ENCODE measurements at regions not wholly inside any gene's neighbourhood (a gene's known extent, or its start where the extent isn't known, plus 50 kb on each side); places are given as distances from the start of the nearest gene placed in this dataset.
"Not testable (repeated sequence)": the region's sequence is repeated elsewhere in the genome, so short reads cannot be mapped to it uniquely, and the experiment has no call there.

DNA sequence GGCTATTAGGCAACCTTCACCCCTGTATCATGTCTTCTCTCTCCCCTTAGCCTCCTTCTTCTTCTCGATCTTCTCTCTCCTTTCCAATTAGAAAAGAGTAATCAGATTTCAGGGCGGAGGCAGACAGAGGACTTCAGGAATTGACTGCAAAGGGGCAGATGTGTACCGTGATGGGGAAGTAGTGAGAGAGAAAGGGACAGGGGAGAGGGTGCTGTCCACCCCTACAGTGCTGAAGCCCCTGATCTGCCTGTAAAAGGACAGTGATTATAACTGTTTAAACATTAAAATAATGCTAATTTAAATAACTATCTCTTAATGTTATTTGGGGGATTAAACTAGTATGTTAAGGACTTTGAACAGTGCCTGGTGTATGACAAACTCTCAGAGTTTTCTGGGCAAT is 178.5 kb downstream of the ACTR3 start:
- DNase-seq, result peak; percentile 0

DNA sequence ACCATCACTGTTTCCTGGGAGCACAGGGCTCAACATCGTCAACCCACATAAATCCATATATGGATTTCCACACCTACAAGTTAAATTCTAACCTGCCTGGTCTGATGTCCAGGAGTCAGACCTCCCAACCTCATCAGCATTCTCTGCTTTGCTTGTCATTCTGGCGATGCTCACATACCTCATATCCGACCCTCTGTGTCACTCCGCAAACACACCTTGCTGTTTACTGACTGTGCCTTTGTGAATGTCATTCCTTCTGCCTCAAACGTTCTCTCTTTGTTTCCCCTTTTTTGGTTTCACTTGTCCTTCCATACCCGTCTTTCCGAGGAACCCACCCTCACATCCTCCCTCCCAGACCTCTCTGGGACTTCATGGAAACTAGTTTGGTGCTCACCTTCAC is 187.1 kb downstream of the ACTR3 start:
- DNase-seq, result no peak

DNA sequence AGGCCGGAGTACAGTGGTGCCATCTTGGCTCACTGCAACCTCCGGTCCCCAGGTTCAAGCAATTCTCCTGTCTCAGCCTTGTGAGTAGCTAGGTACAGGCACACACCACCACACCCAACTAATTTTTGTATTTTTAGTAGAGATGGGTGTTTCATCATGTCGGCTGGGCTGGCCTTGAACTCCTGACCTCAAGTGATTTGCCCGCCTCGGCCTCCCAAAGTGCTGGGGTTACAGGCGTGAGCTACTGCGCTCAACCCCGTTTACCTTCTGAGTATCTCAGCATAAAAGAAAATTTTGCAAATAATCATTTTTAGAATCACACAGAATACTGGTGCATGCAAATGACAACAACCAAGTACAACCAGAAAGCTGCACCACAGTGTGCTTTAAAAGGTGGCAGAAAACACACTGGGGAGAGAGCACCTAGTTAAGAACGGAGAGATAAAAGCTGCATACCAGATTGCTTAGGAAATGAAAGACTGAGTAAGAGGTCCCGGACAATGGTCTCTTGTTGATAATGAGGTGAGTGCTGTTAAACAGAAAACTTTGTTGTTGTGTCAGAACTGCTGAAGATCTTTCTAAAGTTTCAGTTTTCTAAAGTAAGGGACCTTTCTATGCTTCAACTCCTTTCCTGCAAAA is 189.6 kb downstream of the ACTR3 start:
- no peak for DNase-seq

DNA sequence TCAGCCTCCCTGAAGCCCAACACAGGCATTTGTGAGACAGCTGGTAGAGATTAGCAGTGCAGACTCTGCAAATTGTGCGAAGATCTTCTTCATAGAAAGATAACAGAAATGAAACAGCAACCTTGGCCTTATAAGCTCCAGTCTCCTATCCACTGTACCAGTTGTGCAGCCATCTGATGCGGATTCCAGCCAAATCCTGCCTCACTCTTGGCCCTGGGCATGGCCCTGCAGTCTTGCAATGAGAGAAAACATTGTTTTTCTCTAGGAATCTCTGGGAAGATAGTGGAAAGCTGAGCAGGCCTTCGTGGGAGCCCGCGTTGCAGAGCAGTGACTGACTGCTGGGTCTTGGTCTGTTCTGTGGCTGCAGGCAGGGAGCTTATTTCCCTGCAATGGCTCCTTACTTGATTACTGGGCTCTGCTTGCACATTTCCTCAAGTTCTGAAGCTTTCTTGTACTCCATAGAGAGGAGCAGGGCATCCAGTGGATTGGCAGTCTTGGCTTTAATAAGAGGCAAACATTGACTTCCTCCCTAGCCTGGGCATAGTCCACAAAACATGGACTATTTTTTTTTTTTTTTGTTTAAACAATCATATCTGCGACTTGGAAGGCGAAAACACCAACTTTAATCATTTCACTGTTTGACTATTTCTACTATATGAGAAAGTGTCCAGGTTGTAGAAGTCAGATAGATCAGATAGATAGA is 193.0 kb downstream of the ACTR3 start:
- no peak for DNase-seq

DNA sequence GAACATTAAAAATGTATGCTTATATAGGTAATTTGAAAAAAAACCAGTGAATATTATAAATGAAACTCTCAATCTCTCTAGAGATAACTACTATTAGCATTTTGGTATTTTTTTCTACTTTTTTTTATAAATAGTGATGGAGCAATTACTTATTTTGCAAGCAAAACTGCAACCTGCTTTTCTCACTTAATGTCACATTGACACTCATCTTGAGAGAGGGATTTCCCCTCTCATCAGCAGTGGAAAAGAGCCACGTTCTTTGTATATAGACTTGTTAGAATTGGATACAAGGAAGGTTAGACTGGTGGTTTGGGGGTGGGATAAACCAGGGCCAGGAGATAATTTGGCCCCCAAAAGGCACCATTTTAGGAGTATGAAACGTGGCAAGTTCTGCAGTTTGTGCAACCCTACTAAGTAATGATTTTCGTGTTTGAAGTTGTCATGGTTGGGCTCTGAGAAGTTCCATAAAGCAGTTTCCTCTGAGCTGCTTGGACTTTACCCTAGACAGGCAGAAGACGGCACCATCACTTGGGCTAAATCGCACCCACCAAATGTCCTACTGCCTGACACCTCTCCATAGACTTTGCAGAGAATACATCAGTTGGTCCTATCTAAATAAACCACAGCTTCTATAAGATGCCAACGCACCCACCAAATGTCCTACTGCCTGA is 194.0 kb downstream of the ACTR3 start:
- no peak for DNase-seq

DNA sequence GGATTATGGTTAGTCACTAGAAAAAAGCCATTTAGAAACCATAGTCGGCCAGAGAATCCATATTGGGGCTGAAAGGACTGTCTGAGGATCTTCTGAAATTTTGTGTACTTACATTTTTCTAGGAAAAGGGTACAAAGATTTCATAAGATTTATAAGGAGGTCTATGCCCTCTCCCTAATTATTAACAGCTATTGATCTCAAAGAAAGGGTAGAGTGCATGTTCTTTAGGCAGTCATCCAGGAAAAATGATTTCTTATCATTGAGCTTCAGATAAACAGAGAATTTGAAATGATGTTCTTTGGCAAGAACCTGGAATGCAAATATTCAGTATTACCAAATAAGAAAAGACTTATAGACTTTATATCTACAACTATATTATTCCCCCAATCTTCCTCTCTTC is 195.3 kb downstream of the ACTR3 start:
- no peak for DNase-seq

DNA sequence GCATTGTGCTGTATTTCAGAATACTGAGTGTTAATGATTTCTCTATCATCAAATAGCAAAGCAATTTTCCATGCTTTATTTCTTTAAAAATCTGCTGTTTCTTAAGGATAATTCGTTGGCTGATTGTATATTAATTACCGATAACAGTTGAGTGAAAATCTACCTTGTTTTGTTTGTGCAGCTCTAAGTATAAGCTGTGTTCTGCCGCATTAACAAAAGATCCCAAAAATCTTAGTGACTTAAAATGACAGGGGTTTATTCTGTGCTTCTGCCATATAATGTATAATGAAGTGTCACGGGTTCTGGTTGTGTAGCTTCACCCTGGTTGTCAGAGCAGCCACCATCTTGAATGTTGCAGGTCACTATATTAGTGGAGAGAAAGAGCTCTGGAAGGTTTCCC is 196.1 kb downstream of the ACTR3 start:
- DNase-seq, result no peak

DNA sequence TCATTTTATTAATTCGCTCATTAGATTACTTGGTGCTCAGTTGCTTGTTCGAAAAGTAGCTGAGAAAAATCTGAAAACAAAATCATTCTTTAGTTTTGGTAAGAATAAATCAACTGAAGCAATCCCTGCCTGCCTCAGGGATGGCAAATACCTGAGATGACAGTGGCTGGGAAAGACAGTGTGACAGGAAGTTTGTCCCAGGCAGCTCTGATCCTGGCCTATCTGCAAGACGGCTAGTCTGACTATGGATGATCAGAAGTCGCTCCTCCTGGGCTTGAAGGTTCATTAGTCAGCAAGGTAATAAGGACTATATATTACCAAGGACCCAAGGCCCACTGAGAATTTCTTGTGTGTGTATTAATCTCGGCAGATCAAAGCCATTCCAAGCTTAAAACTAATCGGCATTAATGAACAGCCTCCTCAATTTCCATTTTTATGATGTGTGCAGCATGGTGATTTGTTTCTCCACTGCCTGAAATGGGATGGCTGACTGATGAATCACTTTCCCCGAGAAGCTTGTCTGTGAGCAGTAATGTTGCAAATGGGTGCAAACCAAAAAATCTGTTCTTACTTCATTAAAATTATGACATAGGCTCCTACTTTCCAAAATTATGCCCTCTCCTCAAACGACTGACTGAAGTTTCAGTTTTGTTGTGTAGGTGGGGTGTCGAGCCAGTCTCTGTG is 199.9 kb downstream of the ACTR3 start:
- DNase-seq, result no peak

DNA sequence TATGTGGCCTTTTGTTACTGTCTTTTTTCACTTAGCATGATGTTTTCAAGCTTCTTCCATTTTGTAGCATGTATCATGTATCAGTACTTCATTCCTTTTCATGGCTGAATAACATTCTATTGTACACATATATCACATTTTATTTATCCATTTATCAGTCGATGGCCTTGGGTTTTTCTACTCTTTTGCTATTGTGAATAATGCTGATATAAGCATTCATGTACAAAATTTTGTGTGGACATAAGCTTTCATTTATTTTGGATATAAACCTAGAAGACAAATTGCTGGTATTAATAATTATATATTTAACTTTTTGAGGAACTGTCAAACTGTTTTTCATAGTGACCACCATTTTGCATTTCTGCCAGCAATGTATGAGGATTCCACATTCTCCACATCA is 201.1 kb downstream of the ACTR3 start:
- no peak for DNase-seq

DNA sequence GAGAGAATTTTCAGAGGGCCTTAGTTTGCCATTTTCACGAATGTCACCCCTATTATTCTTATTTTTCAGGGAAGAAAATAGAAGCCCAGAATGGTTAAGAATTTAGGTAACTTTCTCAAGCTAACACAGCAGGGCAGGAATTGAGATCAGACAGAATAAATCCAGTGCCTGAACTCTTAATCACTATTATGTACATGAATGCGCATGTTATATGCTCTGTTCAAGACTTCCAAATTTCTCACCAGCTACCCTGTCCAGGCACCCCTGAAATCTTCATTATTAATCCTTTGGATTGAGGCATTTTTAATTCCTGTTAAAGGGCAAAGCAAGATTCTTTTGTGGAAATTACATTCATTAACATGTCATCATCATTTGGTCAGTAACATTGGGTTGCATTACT is 218.4 kb downstream of the ACTR3 start:
- DNase-seq, result no peak

DNA sequence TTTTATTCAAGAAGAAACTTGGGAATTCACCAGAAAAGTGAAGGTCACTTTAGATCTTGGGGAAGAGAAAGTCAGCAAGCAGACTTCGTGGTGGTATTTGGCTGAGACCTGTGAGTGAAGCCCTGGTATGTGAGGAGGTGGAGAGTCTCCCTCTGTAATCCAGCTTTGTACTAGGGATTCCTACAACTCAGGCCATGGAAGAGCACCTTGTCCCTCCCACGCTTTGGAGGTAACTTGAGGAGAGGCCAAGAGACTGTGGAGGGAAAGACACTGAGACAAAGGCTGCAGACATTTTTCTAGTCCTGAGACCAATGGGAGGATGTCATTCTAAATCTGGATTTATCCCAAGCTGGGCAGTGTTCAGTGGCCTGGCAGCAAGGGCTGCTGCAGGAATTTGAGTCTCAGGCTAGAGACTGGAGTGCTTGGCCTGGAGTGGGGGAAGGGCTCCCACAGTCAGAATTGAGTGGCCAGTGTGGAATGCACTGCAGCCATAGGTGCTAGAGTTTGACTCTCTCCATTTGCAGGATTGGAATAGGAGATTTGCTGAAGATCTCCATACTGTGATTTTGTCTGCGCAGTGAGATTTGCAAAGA is 219.0 kb downstream of the ACTR3 start:
- DNase-seq, result no peak

DNA sequence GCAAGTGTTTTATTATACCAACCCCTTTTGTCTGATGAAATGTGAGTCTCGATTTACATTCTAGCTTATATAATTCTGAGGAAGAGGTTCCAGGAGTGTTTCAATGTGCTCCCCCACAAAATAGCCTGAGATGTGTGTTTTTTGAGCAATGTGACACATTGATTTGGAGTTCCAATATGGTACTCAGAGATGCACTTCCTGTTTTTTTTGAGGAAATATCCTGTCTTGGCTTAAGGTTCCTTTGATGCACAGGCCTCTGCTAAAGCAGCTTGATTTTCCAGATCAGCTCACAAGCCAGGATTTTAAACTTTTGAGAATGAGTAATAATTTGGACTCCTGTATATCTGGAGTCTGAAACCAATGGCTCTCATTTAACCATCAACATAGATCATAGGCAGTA is 221.4 kb downstream of the ACTR3 start:
- peak; percentile 21 for DNase-seq

DNA sequence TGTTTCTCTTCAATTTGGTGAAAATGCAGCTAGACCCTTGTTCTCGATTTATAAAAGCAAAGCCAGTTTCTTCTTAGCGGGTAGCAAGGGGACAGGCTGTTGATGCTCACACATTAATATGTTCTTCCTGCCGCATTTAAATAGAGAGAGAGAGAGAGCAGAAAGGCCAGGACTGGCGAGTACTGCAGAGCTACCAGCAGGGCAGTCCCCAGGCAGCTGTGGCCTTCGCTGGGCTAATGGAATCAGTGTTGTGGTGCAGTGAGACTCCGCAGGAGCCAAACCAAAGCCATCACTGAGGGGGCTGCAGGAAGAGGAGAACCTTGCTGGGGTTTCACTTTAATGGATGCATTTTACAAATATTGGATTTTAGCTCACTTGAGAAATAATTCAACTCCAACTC is 223.6 kb downstream of the ACTR3 start:
- no peak for DNase-seq

DNA sequence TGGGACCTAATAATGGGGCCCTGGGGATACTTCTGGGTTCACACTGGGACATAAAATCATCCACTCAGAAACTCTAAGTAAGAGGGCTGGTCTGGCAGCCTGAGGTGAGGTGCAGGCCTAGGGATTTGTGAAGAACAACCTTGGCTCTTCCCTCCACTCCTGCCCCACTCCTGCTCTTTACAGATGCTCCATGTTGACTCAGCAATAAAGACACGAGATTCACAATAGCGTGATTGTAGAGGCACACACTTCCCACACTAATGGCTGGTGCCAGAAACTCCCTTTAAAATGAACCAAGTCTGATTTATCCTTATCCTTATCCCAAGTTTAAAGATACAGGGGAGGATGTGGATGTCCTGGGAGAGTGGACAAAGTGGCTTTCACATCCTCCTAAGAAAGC is 228.2 kb downstream of the ACTR3 start:
- no peak for DNase-seq

DNA sequence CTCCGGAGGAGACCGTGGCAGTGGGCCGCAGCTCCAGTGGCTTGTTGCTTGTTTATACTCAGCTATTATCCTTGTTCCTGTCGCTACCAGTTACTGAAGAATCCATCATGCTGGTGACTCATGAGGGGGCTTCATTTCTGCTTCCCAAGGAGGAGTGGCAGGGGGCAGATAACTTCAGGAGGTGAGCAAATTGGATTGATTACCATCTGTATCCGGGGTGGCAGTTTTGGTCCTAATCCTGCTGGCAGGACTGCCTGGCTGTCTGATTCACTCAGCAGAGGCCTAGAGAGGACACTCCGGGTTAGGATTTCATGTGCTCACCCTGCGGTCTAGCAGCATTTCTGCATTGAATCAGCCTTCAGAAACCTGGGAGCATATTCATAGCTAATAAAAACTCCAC is 230.0 kb downstream of the ACTR3 start:
- no peak for DNase-seq

DNA sequence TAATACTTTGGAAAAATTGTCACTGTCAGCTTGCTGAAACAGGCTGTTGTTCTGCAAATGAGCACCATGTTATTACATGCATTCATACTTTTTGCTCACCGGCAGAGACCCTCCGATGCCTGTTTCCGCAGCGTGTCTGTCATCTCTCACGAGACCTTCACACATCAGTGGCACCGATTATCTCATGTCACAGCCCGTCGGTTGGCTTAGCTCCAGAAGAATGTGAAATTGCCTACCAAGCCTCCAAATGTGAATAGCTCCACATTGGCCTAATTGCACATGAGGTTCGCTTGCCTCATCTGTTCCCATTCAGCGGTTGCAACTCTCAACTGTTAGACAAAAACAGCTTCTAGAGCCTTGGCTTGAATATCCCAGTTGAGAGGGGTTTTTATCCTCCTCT is 233.0 kb downstream of the ACTR3 start:
- no peak for DNase-seq

DNA sequence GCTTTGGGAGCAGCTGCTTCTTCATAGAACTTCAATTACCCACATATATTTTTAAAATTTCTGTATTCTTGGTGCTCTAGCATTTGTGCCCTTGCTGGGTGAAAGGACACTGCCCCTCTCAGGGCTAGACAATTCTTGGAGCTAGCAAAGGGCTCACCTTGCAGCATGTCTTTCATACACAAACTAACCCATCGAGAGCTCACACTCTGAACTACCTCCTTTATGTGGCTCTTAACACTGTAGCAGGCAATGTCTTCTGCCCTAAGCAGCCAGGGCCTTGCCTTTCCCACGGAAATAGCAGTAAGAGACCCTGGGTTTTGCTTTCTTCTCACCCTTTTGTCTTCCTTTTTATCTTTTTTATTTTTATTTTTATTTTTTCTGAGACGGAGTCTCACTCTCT is 234.0 kb downstream of the ACTR3 start:
- DNase-seq, result no peak

DNA sequence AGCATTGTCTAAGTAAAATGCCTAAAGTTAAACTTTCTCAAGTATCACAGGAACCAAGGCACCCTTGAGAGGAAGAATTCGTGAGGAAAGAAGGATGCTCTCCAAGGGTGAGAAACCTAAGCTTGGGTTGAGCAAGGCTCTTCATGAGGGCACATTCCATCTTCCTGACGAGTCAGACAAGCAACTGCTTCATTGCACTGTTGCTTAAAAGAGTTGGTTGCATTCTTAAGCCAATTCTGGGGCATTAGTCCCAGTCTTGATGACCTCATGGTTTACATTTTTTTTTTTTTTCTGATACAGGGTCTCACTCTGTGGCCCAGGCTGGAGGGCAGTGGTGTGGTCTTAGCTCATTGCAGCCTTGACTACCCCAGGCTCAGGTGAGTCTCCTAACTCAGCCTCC is 237.5 kb downstream of the ACTR3 start:
- no peak for DNase-seq

DNA sequence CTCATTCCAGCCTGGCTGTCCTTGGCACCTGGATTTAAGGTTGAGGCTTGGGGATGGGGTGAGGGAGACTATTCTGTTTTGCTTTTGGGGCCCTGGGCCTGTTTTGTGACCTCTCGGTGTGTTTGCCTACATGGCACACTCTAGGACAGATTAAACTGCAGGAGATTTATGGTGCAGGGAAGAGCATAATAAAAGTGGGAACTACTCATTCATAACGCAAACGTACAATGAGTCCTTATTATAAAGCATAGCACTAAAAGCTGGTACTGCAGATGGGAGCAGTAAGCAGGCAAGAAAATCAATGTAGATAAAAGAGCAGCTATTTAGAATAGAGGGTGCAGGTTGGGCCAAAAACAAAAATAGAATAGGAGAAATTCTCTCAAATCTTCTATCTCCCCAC is 238.4 kb downstream of the ACTR3 start:
- DNase-seq, result no peak

DNA sequence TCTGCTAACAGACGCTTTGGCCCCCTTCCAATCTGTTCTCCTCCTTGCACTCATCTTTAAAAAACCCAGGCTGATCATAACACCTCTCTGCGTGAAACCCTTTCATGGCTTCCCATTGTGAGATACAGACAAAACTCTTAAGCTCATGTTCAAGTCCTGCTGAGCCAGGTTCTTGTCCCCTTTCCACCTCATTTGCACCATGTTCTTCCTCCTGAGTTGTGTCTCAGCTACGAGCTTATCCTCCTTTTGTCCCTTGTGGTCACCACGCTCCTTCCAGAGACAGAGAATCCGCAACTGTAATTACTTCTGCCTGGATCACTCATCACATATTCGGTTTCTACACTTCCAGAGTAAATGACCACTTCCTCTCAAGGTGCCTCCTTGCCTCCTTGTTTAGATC is 238.8 kb downstream of the ACTR3 start:
- DNase-seq, result no peak

DNA sequence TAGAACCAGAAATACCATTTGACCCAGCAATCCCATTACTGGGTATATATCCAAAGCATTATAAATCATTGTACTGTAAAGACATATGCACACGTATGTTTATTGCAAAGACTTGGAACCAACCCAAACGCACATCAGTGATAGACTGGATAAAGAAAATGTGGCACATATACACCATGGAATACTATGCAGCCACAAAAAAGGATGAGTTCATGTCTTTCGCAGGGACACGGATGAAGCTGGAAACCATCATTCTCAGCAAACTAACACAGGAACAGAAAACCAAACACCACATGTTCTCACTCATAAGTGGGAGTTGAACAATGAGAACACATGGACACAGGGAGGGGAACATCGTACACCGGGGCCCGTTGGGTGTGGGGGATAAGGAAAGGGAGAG is 242.2 kb downstream of the ACTR3 start:
- DNase-seq, result not testable (repeated sequence)

DNA sequence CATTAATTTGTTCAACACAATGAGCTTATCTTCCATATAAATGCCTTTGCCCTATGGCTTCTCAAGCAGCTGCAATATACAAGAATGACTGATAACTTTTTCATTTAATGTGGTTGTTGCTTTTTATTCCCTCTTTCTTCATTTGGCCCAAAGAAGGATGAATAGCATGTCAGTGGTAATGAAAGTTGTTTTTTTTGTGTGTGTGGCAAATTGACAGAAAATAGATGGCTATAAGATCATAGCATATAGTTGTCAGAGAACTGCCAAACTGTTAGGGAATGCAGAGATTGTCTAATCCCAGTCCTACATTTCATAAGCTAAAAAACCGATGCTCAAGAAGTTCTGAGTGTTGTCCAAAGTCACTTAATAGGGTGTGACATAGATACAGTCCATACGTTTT is 244.3 kb downstream of the ACTR3 start:
- DNase-seq, result no peak

DNA sequence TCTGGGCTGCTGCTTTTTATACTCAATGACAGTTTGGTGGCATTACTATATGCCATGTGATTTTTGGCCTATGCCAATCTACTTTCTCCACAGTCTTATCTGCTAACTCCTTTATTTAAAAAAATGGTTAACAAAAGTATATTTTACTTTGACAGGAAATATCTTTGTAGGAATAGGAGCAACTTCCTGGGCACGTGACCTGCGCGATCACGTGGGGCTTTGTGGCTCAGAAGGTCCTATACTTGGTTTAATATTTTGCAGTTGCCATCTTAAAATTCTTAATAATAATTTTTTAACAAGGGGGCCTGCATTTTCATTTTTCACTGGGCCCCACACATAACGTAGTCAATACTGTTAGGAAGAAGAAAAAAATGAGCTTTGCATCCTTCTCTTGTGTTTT is 249.7 kb downstream of the ACTR3 start:
- DNase-seq, result no peak
